Sigmoid colon (tissue), 6 donors: ENCODE measurements at regions not wholly inside any gene's neighbourhood (a gene's known extent, or its start where the extent isn't known, plus 50 kb on each side); places are given as distances from the start of the nearest gene placed in this dataset.

Experiments
- DNase-seq: peaks from one replicate; pipeline ENCODE4 v3.0.0-alpha.2; 2019
- H3K27ac ChIP-seq, 4 donors: fragments of 200-600 bp; sonication (generic); one replicate each; pipeline ENCODE4 v1.5.1; 2016 to 2019; ENCODE audit warnings: mild to moderate bottlenecking in 1 of 4
- H3K27me3 ChIP-seq, 3 donors: fragments of 200-600 bp; sonication (generic); one replicate each; pipeline ENCODE4 v1.5.1; 2019; ENCODE audit warnings: mild to moderate bottlenecking in 1 of 3
- H3K36me3 ChIP-seq, 4 donors: fragments of 200-600 bp; sonication (generic); one replicate each; pipeline ENCODE4 v1.5.1; 2016 to 2019
- H3K4me1 ChIP-seq, 4 donors: fragments of 200-600 bp; sonication (generic); one replicate each; pipeline ENCODE4 v1.5.1; 2017 to 2019
- H3K4me3 ChIP-seq, 4 donors: fragments of 200-600 bp; sonication (generic); one replicate each; pipeline ENCODE4 v1.5.1; 2017 to 2019; ENCODE audit warnings: mild to moderate bottlenecking in 2 of 4, moderate library complexity in 1 of 4
- H3K9me3 ChIP-seq, 4 donors: fragments of 200-600 bp in 3 of 4; sonication (generic) in 3 of 4; one replicate each; pipeline versions ENCODE4 v1.5.1 to v1.6.1; 2013 to 2019
- CTCF ChIP-seq, 4 experiments: fragments of 450-650 bp in 3 of 4; fragments of 200-600 bp in 1 of 4; IDR thresholded peaks; one replicate each; pipeline ENCODE4 v1.5.1; 2016 to 2019; ENCODE audit warnings: antibody characterized with exemption in 4 of 4, mild to moderate bottlenecking in 3 of 4, moderate library complexity in 2 of 4
- EP300 ChIP-seq, 4 donors: sonication (generic); formaldehyde crosslinking; IDR thresholded peaks; one replicate each; pipeline ENCODE4 v1.6.1; 2017; ENCODE audit warnings: antibody characterized with exemption in 4 of 4
- POLR2A ChIP-seq, 2 donors: fragments of 450-650 bp; IDR thresholded peaks; one replicate each; pipeline ENCODE4 v1.6.1; 2016; ENCODE audit warnings: antibody characterized with exemption in 2 of 2, mild to moderate bottlenecking in 2 of 2, moderate library complexity in 2 of 2
- POLR2AphosphoS5 ChIP-seq, 4 donors: sonication (generic); formaldehyde crosslinking; IDR thresholded peaks; one replicate each; pipeline ENCODE4 v1.6.1; 2017; ENCODE audit warnings: antibody characterized with exemption in 4 of 4
- WGBS, 2 donors: extraction: QIAGEN DNeasy Blood & Tissue Kit; methylation state at CpG; one replicate each; pipeline ENCODE4 v1.1.7; 2013; 5-methylcytosine and 5-hydroxymethylcytosine counted together
- intact Hi-C: fragments of 100-400 bp; cut with DNase I; formaldehyde crosslinking; loops from one replicate; pipeline ENCODE4 v1.15.1; 2023
- donor health status: healthy with polysubstance abuse.
- donor health status: healthy.

DNA sequence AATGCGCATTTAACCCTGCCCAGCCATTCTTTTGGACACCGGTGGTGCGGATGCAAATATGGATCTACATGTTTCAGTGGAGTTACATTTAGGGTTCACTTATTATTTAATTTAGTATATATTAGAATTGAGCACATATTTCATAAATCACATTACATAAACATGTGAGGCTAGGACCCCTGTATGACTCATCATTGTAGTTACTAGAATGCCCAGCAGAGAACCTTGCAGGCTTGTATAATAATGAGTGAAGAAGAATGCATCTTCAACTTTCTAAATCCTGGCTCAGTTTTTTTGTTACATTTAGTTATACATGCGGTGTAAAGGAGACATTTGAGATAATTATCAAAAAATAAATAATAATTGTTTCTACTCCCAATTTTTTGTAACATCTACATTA lies 369.0 kb downstream of the ATP23 start:
- DNase-seq = no peak

GRCh38 chr12:58310809-58311622 lies 369.6 kb downstream of the ATP23 start:
- no peak overlapping the region for H3K4me3 ChIP-seq
- peak overlapping the region in 3 of 4 donors; percentile 4 to 52 (median 45) for H3K27ac ChIP-seq
- peaks cover 0 to 13% (median 5%) of the 10 kb centered on the region in 4 donors for H3K4me1 ChIP-seq
- no peaks in the 10 kb centered on the region for H3K36me3 ChIP-seq
- TF ChIP-seq POLR2A (IDR thresholded peaks at IDR 0.05) = no peak
- no peak for TF ChIP-seq EP300 (IDR thresholded peaks at IDR 0.05)
- TF ChIP-seq POLR2AphosphoS5 (IDR thresholded peaks at IDR 0.05) = peak in 3 of 4 donors; percentile 29 to 66 (median 51)
- no peak for TF ChIP-seq CTCF (IDR thresholded peaks at IDR 0.05)
- WGBS, 2 donors = 83 to 84% methylated on average over 5 of the region's 5 CpGs
- H3K27me3 ChIP-seq = no peaks in the 10 kb centered on the region
- no peak for DNase-seq
- intact Hi-C loops = no loop called here
- H3K9me3 ChIP-seq = no peaks in the 10 kb centered on the region

More for the DNA sequence above, 369.0 kb downstream of the ATP23 start:
- intact Hi-C loops = no loop called here
- H3K27me3 ChIP-seq = no peaks in the 10 kb centered on the region
- no peak for TF ChIP-seq POLR2AphosphoS5 (IDR thresholded peaks at IDR 0.05)
- no peak for TF ChIP-seq POLR2A (IDR thresholded peaks at IDR 0.05)
- no peak for TF ChIP-seq CTCF (IDR thresholded peaks at IDR 0.05)
- no peak for TF ChIP-seq EP300 (IDR thresholded peaks at IDR 0.05)
- peaks cover 0 to 13% (median 5%) of the 10 kb centered on the region in 4 donors for H3K4me1 ChIP-seq
- no peaks in the 10 kb centered on the region for H3K36me3 ChIP-seq
- H3K9me3 ChIP-seq = no peaks in the 10 kb centered on the region
- WGBS, 2 donors = 95 to 97% methylated on average over 4 of the region's 4 CpGs
- no peak overlapping the region for H3K4me3 ChIP-seq
- peak overlapping the region in 2 of 4 donors; percentile 45 to 52 for H3K27ac ChIP-seq

DNA sequence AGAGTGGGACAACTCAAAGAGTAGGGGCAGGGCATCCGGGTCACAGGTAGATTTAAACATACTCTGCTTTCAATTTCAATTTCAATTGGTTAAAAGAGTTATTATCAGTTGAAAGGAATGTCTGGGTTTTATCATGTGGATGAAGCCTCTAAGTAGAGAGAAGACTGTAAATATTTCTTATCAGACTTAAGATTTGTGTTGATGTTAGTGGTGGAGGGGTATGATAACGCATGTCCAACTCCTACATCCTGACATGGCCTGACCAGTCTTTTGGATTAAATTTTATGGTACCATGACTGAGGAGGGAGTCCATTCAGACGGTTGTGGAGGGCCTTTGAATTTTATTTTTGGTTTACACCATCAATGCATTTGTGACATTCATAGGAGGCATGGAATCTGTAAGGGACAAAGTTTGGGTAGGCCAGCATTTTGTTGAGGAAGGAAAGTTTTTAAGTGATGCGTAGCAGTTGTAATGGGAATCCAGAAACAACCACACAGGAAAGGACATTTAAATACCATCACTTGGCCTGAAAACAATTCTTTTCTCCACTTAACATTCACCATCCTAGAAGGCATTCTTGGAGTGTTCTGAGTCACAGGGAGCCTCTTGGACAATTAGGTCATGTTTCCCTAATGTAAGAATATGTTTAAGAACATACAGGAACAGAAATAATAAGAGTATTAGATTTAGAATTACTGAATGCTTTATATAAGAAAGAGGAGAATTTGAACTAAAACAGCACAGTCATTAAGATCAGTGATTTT lies 371.9 kb downstream of the ATP23 start:
- no peak for DNase-seq
- Histone ChIP-seq H3K36me3 (no peaks in the 10 kb centered on the region), H3K9me3 (no peaks in the 10 kb centered on the region), H3K4me1 (peaks cover 0 to 13% (median 5%) of the 10 kb centered on the region in 4 donors), H3K27me3 (no peaks in the 10 kb centered on the region), H3K27ac (no peak overlapping the region), H3K4me3 (no peak overlapping the region)
- intact Hi-C loops = no loop called here
- WGBS, 2 donors = 83 to 91% methylated on average over 4 of the region's 4 CpGs
- TF ChIP-seq POLR2A (IDR thresholded peaks at IDR 0.05) = no peak
- TF ChIP-seq EP300 (IDR thresholded peaks at IDR 0.05) = no peak
- no peak for TF ChIP-seq POLR2AphosphoS5 (IDR thresholded peaks at IDR 0.05)
- TF ChIP-seq CTCF (IDR thresholded peaks at IDR 0.05) = no peak

DNA sequence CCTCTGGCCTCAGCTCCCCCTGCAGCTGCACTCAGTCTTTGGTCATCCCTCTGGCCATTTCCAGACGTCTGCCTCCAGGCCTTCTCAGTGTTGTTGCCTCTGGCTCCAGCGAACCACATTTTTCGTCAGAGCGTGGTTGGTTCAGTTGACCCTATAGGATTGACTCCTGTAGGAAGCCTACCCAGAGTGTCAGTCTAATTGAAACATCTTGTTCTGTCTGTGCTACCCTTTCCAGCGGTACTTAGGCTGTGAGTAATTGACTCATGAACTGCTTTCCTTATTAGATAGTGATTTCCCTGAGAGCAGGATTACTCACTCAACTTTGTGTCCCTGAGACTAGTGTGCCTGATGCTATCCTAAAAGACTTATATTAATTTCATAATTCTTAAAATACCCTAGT lies 373.2 kb downstream of the ATP23 start:
- intact Hi-C loops = no loop called here
- H3K4me1 ChIP-seq = peaks cover 0 to 13% (median 5%) of the 10 kb centered on the region in 4 donors
- no peak overlapping the region for H3K27ac ChIP-seq
- no peaks in the 10 kb centered on the region for H3K9me3 ChIP-seq
- H3K27me3 ChIP-seq = no peaks in the 10 kb centered on the region
- H3K4me3 ChIP-seq = no peak overlapping the region
- DNase-seq = no peak
- no peak for TF ChIP-seq POLR2A (IDR thresholded peaks at IDR 0.05)
- no peak for TF ChIP-seq EP300 (IDR thresholded peaks at IDR 0.05)
- TF ChIP-seq CTCF (IDR thresholded peaks at IDR 0.05) = no peak
- TF ChIP-seq POLR2AphosphoS5 (IDR thresholded peaks at IDR 0.05) = no peak
- H3K36me3 ChIP-seq = no peaks in the 10 kb centered on the region
- 93 to 97% methylated on average over 5 of the region's 5 CpGs for WGBS, 2 donors
